ENCODE measurements at regions not wholly inside any gene's neighbourhood (a gene's known extent, or its start where the extent isn't known, plus 50 kb on each side); places are given as distances from the start of the nearest gene placed in this dataset.

DNA sequence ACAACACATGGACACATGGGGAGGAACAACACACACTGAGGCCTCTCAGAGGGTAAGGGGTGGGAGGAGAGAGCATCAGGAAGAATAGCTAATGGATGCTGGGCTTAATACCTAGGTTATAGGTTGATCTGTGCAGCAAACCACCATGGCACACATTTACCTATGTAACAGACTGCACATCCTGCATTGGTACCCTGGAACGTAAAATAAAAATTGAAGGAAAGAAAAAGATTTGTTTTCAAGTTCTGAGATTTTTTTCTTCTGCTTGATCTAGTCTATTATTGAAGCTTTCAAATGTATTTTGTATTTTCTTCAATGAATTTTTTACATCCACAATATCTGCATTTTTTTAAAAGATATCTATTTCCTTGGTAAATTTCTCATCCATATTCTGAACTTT lies 59.3 kb upstream of the SLC4A10 start:
- DNase-seq = no peak
- in situ Hi-C loops (cut with HindIII; ENCODE audit: low pct_ligation_motif_present, low pct_unique_long_range_greater_than_20kb, low sequenced_read_pairs) = no loop called here

DNA sequence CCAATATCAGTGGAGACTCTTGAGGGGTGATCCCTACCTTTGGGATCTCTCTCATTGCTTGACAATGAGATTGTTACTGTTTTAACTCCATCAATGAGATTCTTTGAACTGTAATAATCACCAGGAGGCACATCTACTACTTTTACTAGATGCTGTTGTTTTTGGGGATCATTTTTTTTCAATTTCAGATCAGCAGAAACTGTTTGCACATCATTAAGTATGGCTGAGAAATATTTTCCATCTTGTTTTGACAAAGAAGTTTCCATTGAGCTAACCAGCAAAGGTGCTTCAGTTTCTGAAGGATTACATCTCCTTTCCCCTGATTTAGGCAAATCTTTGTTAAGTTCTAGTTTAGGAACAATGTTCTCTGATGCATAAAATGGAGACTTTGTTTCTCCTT lies 54.8 kb upstream of the SLC4A10 start:
- in situ Hi-C loops (cut with HindIII; ENCODE audit: low pct_ligation_motif_present, low pct_unique_long_range_greater_than_20kb, low sequenced_read_pairs) = no loop called here
- DNase-seq = no peak

DNA sequence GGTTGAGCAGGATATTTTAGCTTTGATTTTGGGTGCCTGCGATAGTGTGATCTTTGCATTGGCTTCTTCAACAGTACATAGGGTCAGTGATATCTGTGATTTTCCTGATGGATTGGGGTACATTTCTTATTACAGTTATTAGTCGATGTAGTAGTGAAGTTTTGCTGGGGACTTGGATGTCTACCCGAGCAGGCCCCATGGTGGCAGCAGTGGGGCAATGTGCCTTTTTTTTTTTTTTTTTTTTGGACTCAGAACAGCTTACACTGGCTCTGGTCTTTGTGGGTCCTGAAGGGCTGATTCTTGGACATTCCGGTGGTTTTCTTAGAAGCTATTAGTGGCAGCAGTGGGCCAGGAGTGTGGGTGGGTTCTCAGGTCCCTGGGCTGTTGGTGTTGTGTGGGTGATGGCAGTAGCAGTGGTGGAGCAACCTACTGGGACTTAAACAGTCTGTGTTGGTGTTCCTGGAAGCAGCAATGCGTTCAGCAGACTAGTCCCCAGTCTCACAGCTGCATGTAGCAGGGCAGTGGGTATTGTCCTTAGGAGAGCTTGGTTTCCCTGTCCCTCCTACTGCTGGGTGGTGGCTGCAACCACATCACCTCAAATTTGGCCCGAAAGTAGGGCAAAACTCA lies 53.7 kb upstream of the SLC4A10 start:
- DNase-seq = peak; percentile 13
- in situ Hi-C loops (cut with HindIII; ENCODE audit: low pct_ligation_motif_present, low pct_unique_long_range_greater_than_20kb, low sequenced_read_pairs) = no loop called here

DNA sequence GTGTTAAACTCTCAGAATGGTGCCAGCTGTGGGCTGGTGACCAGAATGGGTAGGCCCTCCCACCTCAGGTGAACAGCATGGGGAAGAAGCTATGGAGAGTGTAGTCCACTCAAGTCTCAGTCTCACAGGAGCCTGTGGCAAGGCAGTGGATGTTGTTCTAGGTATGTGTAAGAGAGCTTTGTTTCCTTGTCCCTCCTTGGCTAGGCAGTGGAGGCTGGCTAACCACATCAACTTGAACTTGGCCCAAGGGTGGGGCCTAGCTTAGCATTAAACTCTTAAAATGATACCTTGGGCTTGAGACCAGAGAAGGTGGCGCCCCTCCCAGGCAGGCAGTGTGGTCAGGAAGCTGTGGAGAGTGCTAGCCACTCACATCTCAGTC lies 53.2 kb upstream of the SLC4A10 start:
- DNase-seq = no peak
- in situ Hi-C loops (cut with HindIII; ENCODE audit: low pct_ligation_motif_present, low pct_unique_long_range_greater_than_20kb, low sequenced_read_pairs) = no loop called here
